OCI-LY1 (cell line): ENCODE measurements at regions not wholly inside any gene's neighbourhood (a gene's known extent, or its start where the extent isn't known, plus 50 kb on each side); places are given as distances from the start of the nearest gene placed in this dataset.

Source experiments
- H2AFZ ChIP-seq: fragments of 200-600 bp; sonication (generic), shearing (Covaris generic); 2 replicates; pipeline ENCODE4 v1.6.0; 2014; ENCODE audit warnings: antibody characterized with exemption, mild to moderate bottlenecking, low read length
- H3F3A ChIP-seq: fragments of 200-600 bp; sonication (generic), shearing (Covaris generic); 2 replicates; pipeline ENCODE4 v1.6.0; 2014; ENCODE audit warnings: mild to moderate bottlenecking, antibody characterized with exemption, low read length, moderate library complexity; ENCODE audit not compliant: insufficient read depth
- H3K27ac ChIP-seq: fragments of 200-600 bp; sonication (generic); 2 replicates; pipeline ENCODE4 v1.5.1; 2014; ENCODE audit warnings: low read length, mixed run types, mild to moderate bottlenecking, low read depth; ENCODE audit not compliant: poor library complexity, severe bottlenecking
- H3K27me3 ChIP-seq: fragments of 200-600 bp; sonication (generic); 2 replicates; pipeline ENCODE4 v1.6.0; 2014; ENCODE audit warnings: antibody characterized with exemption, mild to moderate bottlenecking, low read length, moderate library complexity; ENCODE audit not compliant: insufficient read depth
- H3K36me3 ChIP-seq: fragments of 200-600 bp; sonication (generic); 2 replicates; pipeline ENCODE4 v1.6.1; 2014; ENCODE audit warnings: mild to moderate bottlenecking, antibody characterized with exemption, low read length, moderate library complexity, mixed read lengths; ENCODE audit not compliant: insufficient read depth
- H3K4me1 ChIP-seq: fragments of 200-600 bp; sonication (generic); 2 replicates; pipeline ENCODE4 v1.5.1; 2014; ENCODE audit warnings: mild to moderate bottlenecking, low read length, moderate library complexity; ENCODE audit not compliant: insufficient read depth, severe bottlenecking
- H3K4me2 ChIP-seq: fragments of 200-600 bp; sonication (generic), shearing (Covaris generic); 2 replicates; pipeline ENCODE4 v1.6.1; 2014; ENCODE audit warnings: low read length
- H3K4me3 ChIP-seq: fragments of 200-600 bp; sonication (generic); 2 replicates; pipeline ENCODE4 v1.5.1; 2014; ENCODE audit warnings: low read length, low read depth, mild to moderate bottlenecking, mixed read lengths; ENCODE audit not compliant: poor library complexity, severe bottlenecking
- H3K79me2 ChIP-seq: fragments of 200-600 bp; shearing (Covaris generic); 2 replicates; pipeline ENCODE4 v1.6.1; 2016; ENCODE audit warnings: mixed run types, low read length, mixed read lengths; ENCODE audit not compliant: insufficient read depth
- H3K9ac ChIP-seq: fragments of 200-600 bp; sonication (generic), shearing (Covaris generic); 2 replicates; pipeline ENCODE4 v1.6.1; 2014; ENCODE audit warnings: mild to moderate bottlenecking, low read length, mixed read lengths
- H3K9me2 ChIP-seq: fragments of 200-600 bp; sonication (generic), shearing (Covaris generic); 2 replicates; pipeline ENCODE4 v1.6.1; 2014; ENCODE audit warnings: low read depth, mild to moderate bottlenecking, low read length, mixed read lengths
- H3K9me3 ChIP-seq: fragments of 200-600 bp; shearing (Covaris generic); 2 replicates; pipeline ENCODE4 v1.6.1; 2014; ENCODE audit warnings: low read length, mixed read lengths
- H4K20me1 ChIP-seq: fragments of 200-600 bp; sonication (generic), shearing (Covaris generic); 2 replicates; pipeline ENCODE4 v1.6.0; 2016; ENCODE audit warnings: mild to moderate bottlenecking, low read length; ENCODE audit not compliant: insufficient read depth
- CTCF ChIP-seq: fragments of 200-600 bp; sonication (generic), shearing (Covaris generic); IDR thresholded peaks from 2 replicates; pipeline ENCODE4 v1.5.1; 2017; ENCODE audit warnings: mild to moderate bottlenecking, antibody characterized with exemption, low read length, moderate library complexity, mixed read lengths
- EZH2 ChIP-seq: fragments of 200-600 bp; sonication (generic), shearing (Covaris generic); IDR thresholded peaks from 2 replicates; pipeline ENCODE4 v1.8.0; 2017; ENCODE audit warnings: borderline replicate concordance, mixed run types, mild to moderate bottlenecking, antibody characterized with exemption, low read length, moderate library complexity, mixed read lengths

GRCh38 chr7:63092951-63093350, 905.7 kb upstream of the ZNF722 start:
- Histone ChIP-seq H3K9ac (no peak overlapping the region), H3K4me3 (no peak overlapping the region), H4K20me1 (no peaks in the 10 kb centered on the region), H3K9me3 (peaks cover 31% of the 10 kb centered on the region), H3K4me2 (no peak overlapping the region), H3K27ac (no peak overlapping the region), H3K79me2 (no peaks in the 10 kb centered on the region), H3K36me3 (no peaks in the 10 kb centered on the region), H3K4me1 (no peaks in the 10 kb centered on the region), H3K9me2 (no peaks in the 10 kb centered on the region), H3K27me3 (no peaks in the 10 kb centered on the region), H3F3A (no peaks in the 10 kb centered on the region), H2AFZ (no peak overlapping the region)
- no peak for TF ChIP-seq EZH2
- TF ChIP-seq CTCF = no peak

GRCh38 chr7:63093481-63093880, 905.2 kb upstream of the ZNF722 start:
- Histone ChIP-seq H3K36me3 (no peaks in the 10 kb centered on the region), H3K27me3 (no peaks in the 10 kb centered on the region), H3K79me2 (no peaks in the 10 kb centered on the region), H3K4me3 (no peak overlapping the region), H3K4me2 (no peak overlapping the region), H3K9ac (no peak overlapping the region), H3K27ac (no peak overlapping the region), H4K20me1 (no peaks in the 10 kb centered on the region), H3K9me3 (peaks cover 27% of the 10 kb centered on the region), H3K4me1 (no peaks in the 10 kb centered on the region), H3K9me2 (no peaks in the 10 kb centered on the region), H3F3A (no peaks in the 10 kb centered on the region), H2AFZ (no peak overlapping the region)
- no peak for TF ChIP-seq EZH2

- no peak overlapping the region for H3K9ac ChIP-seq
- H3K4me2 ChIP-seq = no peak overlapping the region
- H3K27me3 ChIP-seq = no peaks in the 10 kb centered on the region
- no peak overlapping the region for H2AFZ ChIP-seq
- H3K4me1 ChIP-seq = no peaks in the 10 kb centered on the region
- no peaks in the 10 kb centered on the region for H3K9me2 ChIP-seq
- H3K27ac ChIP-seq = no peak overlapping the region
- no peaks in the 10 kb centered on the region for H3F3A ChIP-seq
- no peak overlapping the region for H3K4me3 ChIP-seq
- no peaks in the 10 kb centered on the region for H4K20me1 ChIP-seq
- no peak for TF ChIP-seq EZH2
- no peak for TF ChIP-seq CTCF
- H3K9me3 ChIP-seq = peaks cover 9% of the 10 kb centered on the region; the same call in 1 of the 2 replicates
- no peaks in the 10 kb centered on the region for H3K36me3 ChIP-seq
- no peaks in the 10 kb centered on the region for H3K79me2 ChIP-seq
These were observed 902.5 kb upstream of the ZNF722 start for GRCh38 chr7:63096141-63096540.

- no peaks in the 10 kb centered on the region for H3K9me2 ChIP-seq
- no peaks in the 10 kb centered on the region for H3K27me3 ChIP-seq
- no peak overlapping the region for H3K4me2 ChIP-seq
- no peak overlapping the region for H2AFZ ChIP-seq
- no peak overlapping the region for H3K9ac ChIP-seq
- peaks cover 3% of the 10 kb centered on the region; the same call in 1 of the 2 replicates for H3K9me3 ChIP-seq
- no peaks in the 10 kb centered on the region for H3K79me2 ChIP-seq
- no peaks in the 10 kb centered on the region for H3K36me3 ChIP-seq
- no peak for TF ChIP-seq CTCF
- TF ChIP-seq EZH2 = no peak
- no peaks in the 10 kb centered on the region for H3F3A ChIP-seq
- H3K4me3 ChIP-seq = no peak overlapping the region
- H4K20me1 ChIP-seq = no peaks in the 10 kb centered on the region
- H3K27ac ChIP-seq = no peak overlapping the region
- H3K4me1 ChIP-seq = no peaks in the 10 kb centered on the region
These were observed 894.0 kb upstream of the ZNF722 start for GRCh38 chr7:63104666-63105065.
